HG02678 (cell line): ENCODE measurements at regions not wholly inside any gene's neighbourhood (a gene's known extent, or its start where the extent isn't known, plus 50 kb on each side); places are given as distances from the start of the nearest gene placed in this dataset.
"Not testable (repeated sequence)": the region's sequence is repeated elsewhere in the genome, so short reads cannot be mapped to it uniquely, and the experiment has no call there.

Source experiments
- ATAC-seq: cut with Tn5 transposase; IDR thresholded peaks from one replicate; pipeline ENCODE4 v1.9.1; 2021; ENCODE audit warnings: mild to moderate bottlenecking, moderate library complexity; ENCODE audit not compliant: unreplicated experiment

GRCh38 chr2:194602750-194603149 is 1054.3 kb upstream of the SLC39A10 start:
- ATAC-seq, result no peak

GRCh38 chr2:194591192-194591591 is 1065.8 kb upstream of the SLC39A10 start:
- ATAC-seq, result no peak

DNA sequence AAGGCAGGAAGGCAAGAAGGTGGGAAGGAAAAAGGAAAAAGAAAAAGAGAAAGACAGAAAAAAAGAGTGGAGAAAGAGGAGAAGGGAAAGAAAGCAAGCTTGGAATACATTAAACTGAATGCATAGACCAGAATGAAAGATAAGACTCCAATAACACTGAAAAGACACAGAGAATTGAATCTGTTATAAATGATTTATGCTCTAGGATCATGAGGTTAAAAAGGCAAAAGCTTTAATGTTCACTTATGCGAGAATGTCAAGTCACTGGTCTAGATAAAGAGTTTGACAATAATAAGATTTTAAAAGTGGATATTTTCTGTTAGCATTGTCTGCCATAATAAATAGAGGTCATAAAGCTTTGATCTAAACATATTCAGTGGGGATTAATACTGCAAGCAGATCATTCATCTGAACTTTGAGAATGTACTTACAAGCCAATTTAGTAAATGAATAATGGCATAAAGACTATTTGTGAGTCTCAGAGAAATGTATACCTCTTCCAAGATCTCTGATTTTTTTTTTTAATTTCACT is 1069.2 kb upstream of the SLC39A10 start:
- ATAC-seq, result no peak

DNA sequence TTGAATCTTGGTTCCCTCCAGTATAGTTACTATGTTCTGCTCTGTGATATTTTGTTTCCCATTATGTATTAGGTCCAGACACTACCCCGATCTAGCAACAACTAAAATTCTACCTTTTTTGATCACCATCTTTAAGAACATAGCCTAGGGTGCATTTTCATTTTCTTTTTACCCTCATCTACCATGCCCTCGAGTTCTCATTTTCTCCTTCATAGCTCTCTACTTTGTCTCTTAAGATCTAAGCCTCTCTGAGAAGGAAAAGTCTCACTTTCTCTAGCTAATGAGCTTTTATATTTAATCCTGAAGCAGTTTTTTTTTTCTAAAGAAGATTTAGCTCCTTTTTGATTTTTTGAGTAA is 1089.4 kb upstream of the SLC39A10 start:
- peak; percentile 48 for ATAC-seq

GRCh38 chr2:194566907-194567660 is 1089.9 kb upstream of the SLC39A10 start:
- peak; percentile 86 for ATAC-seq

DNA sequence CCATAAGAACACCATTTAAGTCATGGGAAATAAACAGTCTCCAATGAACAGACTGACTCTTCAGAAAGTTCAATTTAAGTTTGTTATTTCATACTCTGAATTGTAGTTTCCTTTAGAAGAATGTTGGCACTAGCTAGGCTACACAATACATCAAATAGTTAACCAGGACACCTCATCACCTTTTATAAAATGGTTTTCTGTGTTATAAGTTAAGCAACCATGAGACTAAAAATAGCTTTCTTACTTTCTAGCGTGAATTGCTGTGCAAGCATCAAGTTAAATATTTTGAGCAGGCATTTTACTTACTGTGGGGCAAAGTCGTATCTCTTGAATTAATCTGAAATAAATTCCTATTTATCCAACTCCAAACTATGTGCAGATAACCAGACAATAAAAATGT is 1092.6 kb upstream of the SLC39A10 start:
- no peak for ATAC-seq

GRCh38 chr2:194562329-194562728 is 1094.7 kb upstream of the SLC39A10 start:
- ATAC-seq, result no peak

DNA sequence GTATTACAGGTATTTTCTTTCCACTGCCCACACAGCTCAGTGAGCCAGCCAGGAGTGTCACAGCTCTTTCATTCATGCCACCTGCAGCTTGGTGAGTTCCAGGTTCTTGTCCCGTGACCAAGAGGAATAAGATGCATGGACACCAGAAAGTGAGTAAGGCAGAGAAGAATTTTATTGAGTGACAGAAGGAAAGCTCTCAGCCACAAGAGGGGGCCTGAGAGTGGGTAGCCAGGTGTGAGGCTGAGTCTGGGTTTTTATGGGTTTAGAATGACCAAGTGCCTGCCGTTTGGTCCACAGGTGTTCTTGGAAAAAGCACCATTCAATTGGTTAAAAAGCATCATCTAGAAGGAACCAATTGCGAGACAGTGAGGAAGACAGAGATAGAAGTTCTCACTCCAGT is 1097.1 kb upstream of the SLC39A10 start:
- ATAC-seq, result no peak

GRCh38 chr2:194559523-194559922 is 1097.5 kb upstream of the SLC39A10 start:
- no peak for ATAC-seq

- ATAC-seq, result no peak
Measured at GRCh38 chr2:194557993-194558392, 1099.0 kb upstream of the SLC39A10 start.

DNA sequence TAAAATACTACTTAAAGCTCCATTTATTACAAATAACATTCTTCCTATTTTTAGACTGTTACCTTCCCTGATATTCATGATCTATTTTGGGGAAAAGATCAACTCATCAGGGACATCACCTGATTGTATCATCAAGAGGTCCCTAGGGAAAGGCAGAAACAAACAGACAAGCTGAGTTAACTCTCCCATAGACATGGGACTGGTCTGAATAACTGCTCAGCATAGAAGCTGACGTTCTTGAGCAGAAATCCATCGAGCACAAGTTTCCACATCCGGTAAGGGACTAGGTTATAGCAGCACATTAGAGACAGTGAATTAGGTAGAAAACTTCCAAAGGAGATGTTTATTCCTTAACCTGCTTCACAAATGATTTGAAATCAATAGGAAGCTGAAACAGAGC is 1100.4 kb upstream of the SLC39A10 start:
- ATAC-seq, result no peak

DNA sequence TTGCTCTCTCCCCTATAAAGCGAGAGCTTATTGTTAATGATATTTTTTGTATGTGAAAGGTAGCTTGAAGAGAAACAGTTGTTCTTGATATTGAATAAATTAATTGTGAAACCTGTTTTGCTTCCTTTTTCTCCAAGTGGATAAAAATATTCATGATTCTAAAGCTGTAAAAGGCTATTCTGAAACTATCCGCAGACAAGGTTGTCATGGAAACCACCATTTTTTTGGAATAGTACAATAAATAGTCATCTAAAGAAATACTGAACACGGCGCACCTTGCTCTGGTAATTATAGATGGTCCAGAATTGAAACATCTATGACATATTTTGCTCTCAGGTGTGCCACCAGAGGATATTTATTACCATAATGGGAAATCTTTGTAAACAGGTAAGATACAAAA is 1103.0 kb upstream of the SLC39A10 start:
- ATAC-seq, result no peak

- no peak for ATAC-seq
Measured at GRCh38 chr2:194550702-194551101, 1106.3 kb upstream of the SLC39A10 start.

DNA sequence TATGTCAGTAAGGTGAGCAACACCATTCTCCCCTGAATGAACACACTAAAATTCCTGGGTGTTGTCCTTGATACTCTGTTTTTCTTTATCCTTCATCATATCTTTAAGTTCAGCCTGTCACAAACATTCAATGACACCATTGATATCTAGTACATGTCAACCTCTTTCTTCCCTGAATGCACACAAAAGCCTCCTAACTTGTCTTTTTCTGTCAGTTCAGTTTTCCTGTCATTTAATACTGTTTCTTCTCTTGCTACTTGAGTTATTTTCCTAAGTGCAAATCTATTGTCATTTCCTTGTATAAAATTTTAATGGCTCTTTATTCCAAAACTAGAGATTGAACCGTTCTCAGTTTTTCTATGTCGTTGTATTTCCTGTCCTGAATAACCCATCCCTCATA is 1107.6 kb upstream of the SLC39A10 start:
- ATAC-seq, result no peak

DNA sequence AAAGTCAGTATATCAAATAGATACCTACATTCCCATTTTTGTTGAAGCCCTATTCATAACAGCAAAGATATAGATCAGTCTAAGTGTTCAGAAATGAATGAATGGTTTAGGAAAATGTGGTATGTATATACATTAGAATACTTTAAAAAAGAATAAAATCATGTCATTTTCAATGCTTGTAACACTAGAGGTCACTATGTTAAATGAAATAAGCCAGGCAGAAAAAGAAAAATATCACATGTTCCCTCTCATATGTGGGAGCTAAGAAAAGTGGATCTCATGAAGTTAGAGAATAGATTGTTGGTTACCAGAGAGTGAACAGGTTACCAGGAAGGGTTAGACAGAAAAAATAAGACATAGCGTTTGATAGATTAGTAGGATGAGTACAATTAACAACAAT is 1111.0 kb upstream of the SLC39A10 start:
- ATAC-seq, result no peak

DNA sequence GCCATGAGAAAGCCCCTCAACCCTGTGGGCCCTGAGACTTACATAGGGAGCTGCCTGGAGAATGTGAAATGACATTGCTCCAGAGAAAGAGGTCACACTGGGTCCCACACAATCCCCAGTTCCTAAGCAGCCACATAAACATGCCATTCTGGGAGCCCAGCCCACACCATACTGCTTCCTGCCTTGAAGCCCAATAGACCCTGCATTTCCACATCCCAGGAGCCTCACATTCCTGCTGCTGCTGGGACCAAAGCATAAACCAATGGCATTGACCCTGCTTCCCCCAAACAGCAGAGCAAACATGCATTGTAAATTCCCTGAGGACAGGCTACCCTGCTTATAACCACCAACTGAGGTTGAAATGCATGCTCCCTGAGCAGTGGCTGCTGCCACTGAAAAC is 1117.6 kb upstream of the SLC39A10 start:
- no peak for ATAC-seq

- no peak for ATAC-seq
Measured at GRCh38 chr2:194526121-194526520, 1130.9 kb upstream of the SLC39A10 start.

DNA sequence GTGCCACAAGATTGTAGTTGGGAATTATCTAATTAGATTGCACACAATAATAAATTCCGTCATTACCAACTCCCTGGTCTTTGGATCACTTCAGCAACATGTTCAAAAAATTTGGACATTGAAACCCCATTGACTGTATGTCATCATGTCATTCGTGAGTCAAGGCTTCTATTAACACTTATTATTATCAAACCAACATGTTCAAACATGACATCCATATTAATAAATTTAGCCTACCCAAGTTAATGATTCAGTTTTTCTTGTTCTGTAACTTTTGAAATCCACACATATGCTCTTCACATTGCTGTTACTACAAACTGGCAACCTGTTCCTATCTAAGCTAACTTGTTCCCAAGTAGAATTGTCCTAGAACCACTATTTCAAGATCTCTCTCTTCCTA is 1142.7 kb upstream of the SLC39A10 start:
- ATAC-seq, result no peak

- not testable (repeated sequence) for ATAC-seq
Measured at GRCh38 chr2:194511070-194511469, 1146.0 kb upstream of the SLC39A10 start.

DNA sequence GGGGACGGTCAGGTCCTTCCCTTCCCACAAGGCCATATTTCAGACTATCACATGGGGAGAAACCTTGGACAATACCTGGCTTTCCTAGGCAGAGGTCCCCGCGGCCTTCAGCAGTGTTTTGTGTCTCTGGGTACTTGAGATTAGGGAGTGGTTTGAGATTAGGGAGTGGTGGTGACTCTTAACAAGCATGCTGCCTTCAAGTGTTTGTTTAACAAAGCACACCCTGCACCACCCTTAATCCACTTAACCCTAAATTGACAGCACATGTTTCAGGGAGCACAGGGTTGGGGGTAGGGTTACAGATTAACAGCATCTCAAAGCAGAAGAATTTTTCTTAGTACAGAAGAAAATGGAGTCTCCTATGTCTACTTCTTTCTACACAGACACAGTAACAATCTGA is 1152.2 kb upstream of the SLC39A10 start:
- not testable (repeated sequence) for ATAC-seq

DNA sequence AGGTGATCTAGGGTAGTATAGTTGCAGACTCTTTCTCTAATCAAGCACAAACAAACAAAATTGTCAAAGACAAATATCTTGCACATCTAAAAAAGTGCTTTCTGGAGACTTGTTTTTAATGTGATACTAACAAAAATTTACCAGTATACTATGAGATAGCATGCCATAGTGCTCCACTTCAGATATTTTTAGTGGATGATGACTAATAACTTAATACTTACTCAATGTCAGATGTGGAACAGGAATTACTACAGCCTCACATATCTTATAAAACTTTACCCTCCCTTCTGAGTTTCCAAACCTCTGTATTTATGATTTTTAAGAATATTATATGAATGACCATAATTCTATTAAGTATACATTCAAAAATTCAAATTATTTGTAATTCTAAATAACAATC is 1162.0 kb upstream of the SLC39A10 start:
- no peak for ATAC-seq

DNA sequence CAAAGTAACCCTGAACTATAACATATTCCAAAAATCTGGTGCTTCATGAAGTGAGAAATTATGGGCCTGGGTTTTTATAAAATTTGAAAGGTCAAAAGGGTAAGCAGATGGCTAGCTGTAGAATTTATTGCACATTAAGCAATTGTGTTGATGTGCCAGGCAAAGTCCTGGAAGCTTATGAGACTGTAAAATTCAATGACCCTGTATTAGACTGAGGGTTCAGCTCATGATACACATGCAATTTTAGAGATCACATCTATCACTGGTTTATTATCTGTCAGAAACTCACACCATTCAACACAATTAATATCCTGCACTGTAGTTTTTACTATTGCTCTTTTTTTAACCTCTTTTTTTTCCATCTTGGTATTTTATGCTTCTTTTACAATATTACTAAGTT is 1162.6 kb upstream of the SLC39A10 start:
- ATAC-seq, result no peak
